Fibroblast of peridontal ligament (primary cell): ENCODE measurements at regions not wholly inside any gene's neighbourhood (a gene's known extent, or its start where the extent isn't known, plus 50 kb on each side); places are given as distances from the start of the nearest gene placed in this dataset.

Source experiments
- DNase-seq: peaks from one replicate; pipeline ENCODE4 v3.0.0-alpha.2; 2010; ENCODE audit errors: extremely low read depth

DNA sequence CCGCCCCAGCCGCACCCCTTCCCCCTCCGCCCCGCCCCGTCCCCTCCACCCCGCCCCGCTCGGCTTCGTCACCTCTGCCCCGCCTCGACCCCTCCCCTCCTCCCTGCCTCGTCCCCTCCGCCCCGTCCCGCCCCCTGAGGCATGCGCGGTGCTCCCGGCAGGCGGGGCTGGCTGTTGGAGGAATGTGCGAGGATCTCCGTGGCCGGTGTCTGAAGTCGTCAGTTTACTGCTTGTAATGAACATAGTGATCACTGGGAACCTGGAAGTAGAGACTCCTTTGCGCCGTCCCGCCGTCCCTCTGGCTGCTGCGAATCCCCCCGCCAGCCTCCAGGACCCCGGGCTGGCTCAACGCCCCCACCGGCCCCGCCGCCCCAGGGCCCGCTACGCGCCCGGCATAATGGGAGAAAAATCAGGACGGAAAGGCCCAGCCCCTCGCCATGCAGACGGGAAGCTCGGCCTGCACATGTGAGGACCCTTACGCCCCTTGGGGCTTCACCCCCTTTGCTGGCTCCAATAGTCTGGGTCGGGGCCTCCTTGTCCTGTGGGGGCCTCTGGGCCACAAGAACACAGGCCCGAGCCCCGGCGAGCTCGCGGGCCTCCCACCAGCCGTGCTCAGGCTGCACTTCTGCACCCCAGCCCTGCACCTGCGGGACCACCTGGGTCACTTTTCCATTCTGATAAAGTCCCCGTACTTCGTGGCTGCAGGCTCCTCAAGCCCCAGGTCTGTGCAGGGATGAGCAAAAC is 743.1 kb downstream of the KCNJ18 start:
- DNase-seq, result no peak

DNA sequence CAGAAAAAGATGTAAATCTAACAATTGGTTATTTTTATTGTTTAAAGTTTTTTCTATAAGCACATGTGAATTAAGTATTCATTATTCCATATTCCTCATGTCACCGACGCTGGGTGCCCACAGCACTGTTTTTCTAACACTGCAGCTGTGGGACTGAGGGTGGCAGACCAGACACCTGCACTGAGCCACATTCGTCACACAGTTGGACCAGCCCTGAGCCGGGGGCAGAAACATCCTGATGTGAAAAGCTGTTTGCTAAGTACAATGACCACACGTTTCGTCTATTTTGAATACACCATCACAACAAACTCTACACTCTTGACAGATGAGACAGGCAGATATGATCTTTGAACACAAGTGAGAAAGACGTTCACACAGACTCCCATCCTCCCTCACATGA is 749.5 kb downstream of the KCNJ18 start:
- DNase-seq, result no peak

DNA sequence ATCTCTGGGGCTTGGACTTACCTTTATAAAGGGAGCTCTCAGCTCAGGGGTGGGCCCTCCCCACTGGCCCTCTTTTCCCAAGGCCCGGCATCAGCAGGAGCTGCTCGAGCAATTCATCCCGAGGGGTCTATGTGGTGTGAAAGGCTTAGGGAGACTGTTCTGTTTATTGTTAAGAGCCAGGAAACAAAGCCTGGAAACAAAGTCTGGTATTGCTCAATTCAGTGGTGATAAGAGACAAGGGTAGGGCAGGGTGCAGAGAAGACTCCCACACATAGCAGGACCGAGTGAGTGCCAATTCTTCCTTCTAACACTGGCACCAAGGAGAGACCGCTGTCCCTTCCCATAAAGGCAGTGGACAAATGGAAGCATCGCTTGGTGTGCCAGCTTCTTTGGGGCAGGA is 750.7 kb downstream of the KCNJ18 start:
- no peak for DNase-seq

DNA sequence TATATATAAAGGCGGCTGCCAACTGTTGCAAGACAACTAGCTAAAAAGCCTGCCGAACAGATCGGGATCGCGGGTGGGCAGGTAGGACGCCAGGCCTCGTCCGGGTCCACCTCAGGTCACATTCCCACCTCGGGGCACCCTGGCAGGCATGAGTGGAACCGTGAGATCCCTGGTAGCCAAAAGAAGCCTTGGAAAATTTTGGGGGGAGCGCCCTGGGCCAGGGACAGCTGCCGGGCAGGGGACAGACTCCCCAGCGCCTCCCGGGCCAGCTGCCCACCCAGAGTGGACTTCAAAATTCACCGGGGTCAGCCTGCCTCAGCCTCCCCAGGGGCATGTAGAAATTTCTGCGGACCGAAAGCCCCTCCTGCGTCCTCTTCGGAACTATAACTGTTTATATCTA is 760.9 kb downstream of the KCNJ18 start:
- no peak for DNase-seq

DNA sequence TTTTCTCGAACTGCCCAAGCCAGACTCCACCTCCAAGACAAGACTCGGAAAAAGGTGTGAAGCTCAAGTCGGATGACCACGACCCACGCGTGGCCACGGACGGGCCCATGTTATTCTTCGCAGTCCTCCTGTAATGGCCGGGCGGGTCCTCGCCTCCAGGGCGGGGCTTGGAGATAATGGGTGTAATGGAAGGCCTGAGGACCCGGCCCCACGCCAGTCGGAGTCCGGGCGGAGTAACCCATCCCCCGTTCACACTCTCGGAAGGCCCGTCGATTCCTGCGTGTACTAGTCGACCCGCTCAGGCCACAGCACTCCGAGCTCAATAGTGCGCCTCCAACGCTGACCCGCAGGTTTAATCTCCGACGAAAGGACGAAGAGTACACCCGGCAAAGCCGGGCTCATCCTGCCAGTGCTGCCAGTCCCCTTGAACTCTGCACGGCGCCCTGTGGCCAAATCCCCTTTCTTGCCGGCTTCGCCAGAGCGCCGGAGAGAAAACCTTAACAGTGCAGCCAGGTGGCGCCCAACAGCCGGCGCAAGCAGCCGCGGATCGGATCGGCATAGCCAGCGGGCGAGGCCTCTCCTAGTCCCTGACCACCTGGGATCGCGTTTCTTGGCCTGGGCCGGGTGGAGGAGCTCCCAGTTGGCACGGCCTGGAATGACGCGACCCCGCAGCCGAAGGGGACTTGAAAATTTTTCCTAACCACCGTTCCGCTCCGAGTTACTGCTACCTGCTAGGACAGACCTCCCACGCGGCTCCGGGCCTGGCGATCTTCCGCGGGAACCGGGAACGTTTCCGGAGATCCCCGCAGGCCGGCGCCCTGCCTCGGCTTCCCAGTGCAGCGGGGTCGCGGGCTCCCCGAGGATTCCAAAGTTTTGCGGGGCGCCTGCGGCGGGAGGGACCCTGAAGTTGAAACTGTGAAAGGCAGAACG is 762.0 kb downstream of the KCNJ18 start:
- no peak for DNase-seq

DNA sequence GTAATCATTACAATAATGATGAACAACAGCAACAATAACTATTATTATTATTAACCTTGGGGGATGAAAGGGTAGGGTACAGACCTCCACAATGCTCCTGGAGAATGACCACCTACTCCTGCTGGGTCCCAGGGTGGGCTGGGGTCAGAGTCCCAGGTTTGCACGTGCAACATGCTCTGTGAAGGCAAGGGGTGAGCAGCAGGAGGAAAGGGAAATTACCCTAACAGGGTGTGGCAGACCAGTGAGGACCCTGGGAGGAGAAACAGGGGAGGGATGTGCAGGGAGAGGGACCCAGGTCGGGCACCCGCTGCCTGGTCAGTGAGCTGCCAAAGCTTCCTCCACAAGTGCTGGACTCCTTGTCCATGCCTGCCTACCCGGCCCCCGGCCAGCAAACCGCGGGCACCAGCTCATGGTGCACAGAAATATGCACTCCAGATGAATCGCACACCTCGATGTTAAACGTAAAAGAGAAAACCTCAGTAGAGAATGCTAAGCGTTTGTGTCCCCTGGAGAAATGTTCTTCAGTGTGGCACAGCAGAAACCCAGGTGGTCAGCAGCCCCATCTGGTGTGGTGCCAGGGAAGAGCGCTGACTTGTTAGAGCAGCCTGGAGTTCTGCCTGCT is 767.1 kb downstream of the KCNJ18 start:
- no peak for DNase-seq

DNA sequence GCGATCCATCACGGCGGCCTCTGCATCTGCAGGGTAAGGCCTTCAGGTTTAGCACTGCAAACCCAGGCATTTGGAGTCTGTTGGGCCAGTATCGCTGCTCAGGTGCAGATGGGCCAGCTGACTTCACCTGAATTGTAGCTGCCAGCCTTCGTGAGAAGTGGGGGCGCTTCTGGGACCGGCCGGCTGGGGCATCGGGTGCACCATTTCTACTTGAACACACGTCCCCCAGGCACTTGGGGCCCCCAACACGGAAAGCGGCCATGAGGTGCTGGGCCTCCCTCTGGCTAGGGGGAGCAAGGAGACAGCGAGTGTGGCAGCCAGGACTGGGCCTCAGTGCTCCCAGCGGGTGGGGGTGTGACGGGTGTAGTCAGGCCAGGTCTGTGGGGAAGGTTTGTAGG is 767.6 kb downstream of the KCNJ18 start:
- no peak for DNase-seq

DNA sequence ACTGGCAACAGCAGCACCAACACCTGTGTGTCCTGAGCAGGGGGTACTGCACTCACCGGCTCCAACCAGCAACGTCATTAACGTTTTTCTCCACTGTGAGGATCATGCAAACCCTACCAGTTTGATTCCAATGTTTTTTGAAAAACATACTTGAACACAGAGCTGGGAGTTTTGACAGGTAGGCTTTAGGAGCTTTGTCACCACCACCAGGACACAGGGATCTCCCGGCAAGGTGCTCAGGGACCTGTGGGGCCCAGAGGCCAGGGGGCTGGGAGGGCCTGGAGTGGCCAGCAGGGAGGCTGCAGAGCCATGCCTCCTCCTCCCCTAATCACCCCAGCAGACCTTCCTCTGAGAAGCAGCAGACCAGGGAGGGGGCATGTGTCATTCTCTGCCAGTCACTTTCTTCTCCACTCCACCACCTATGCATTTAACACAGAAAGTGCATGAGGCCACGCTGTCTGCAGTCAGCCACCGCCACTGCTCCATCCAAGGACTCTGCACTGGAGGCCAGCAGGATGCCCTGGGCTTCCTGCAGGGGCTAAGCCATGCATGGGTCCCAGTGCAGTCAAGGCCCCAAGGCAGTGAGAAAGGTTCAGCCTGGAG is 768.2 kb downstream of the KCNJ18 start:
- DNase-seq, result no peak

DNA sequence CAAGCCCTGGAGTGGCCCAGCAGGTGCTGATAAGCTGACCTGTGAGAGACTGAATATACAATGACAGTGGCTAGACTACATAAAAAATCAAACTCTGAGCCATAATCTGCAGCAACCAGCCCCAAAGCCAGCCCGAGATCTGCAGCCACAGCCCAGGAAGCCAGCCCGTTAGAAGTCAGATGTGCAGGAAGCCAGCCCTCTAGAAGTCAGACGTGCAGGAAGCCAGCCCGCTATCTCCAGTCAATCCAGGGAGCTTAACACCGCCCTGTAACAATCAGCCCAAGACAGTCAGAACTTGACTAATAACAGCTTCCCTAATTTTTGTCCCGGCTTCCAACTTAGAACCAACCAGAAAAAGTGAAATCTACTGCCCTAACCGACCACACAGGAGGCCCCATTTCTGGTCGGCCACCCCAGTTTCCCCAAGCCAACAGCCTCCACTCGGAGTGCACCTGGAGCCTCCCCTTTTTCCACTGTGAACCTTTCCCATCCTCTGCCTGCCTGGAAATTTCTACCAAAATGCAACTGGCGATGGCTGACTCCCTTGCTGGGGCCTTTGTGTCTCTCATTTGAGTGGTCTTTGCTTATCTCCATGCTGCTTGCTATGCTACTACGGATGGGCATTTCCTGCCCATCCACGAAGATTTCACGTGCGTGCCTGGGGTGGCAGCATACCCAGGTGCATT is 769.3 kb downstream of the KCNJ18 start:
- DNase-seq, result no peak

DNA sequence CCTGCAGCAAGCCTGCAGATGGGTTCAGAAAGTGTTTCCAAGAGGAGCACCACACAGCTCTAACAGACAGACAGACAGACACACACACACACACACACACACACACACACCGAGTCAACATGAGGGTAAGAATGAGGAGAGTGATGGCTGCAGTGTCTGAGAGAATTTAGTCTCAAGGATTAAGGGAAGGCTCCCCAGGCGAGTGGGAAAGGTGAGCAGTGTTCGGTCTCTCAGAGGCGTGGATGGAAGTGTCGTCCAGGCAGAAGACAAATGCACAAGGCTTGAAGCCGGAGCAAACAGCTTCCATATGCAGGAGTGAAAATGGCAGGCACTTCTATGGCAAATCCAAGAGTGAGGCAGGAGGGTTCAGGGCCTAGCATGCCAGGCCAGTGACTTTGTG is 770.1 kb downstream of the KCNJ18 start:
- DNase-seq, result no peak

DNA sequence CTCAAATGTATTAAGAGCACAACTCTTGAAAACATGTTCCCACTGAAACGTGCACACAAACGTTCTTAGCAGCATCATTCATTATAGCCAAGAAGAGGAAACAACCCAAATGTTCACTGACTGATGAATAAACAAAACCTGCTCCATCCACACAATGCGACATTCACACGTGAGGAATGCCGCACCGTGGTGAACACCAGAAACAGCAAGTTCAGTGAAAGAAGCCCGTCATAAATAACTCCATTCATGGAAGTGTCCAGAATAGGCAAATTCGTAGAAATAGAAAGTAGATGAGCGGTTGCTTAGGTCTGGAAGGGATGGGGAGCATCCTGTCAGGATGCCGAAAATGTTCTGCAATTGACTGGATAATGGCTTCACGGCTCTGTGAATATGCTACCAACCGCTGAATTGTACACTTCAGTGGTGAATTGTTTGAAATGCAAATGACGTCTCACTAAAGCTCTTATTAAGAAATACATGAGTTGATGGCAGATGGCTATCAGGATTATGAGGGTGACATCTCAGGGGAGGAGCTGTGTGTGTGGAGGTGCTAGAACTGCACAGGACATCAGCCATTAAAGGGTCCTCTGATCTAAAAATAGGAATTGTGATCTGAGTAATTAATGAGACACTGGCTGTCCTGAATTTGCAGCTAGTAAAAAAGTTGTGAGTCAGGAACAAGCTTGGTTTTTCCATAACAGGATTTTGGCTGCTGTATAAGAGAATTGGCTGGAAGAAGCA is 771.0 kb downstream of the KCNJ18 start:
- DNase-seq, result no peak

DNA sequence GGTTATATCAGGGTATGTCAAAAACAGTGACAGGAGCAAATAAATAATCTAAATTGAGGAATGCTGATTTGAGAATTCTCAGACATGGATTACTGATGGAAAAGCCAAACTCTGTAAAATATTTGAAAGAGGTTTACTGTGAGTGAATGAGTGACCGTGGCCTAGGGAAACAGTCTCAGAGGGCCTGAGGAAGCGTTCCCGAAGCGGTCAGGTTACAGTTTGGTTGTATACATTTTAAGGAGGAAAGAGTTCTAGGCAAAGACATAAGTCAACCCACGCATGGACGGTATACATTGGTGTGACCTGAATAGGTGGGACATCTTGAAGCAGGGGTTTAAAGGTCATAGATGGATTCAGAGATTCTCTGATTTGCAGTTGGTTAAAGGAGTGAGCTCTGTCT is 771.7 kb downstream of the KCNJ18 start:
- no peak for DNase-seq

DNA sequence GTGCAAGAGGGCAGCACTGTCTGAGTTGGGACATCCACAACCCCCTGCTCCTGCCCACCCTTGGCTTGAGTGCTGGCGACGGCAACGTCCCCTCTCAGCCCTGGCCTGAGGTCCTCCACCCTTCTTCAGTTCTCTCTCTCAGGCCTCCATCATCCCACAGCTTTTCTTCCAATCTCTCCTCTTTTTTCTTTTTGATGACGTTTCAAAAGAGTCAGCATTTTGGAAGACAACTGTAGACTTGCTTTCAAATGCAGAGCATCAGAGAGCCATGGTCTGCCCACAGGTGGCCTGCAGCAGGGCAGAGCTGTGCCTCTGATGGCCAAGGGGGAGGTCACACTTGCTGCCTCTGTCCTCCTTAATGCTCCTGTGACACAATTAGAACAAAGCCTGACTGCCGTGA is 775.4 kb downstream of the KCNJ18 start:
- no peak for DNase-seq

DNA sequence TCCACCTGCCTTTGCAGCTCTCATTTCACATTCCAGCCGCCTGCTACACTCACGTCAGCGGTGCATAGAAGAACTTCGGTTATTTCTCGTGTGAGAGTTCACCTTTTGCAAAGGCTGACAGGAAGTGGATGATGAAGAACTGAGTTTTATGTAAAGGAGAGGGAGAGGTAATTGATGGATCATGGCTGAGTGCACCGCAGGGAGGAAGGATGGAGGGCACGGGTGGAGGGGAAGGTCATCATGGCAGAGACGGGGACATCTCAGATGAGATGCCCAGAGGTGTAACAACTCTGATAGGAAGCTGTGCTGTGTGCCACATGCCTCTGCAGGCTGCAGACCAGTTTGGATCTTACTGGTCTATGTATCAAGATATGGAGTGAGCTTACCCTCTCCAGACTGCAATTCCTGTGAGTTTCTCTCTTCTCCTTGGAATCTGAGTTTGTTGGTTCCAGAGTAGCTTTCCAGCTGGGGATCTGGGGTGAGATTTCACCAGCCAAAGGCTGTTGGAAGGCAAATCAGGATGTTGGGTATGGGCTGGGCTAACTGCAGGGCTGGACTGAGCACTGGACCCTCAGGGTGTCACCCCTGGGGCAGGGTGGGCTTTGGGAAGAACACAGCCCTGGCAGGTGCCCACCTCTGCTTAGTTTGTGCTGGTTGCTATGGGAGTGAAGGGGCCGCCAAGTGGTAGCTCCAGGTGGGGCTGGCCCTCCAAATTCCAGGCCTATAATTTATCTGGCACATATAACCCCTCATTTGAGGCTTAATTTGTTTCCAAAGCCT is 777.0 kb downstream of the KCNJ18 start:
- no peak for DNase-seq

DNA sequence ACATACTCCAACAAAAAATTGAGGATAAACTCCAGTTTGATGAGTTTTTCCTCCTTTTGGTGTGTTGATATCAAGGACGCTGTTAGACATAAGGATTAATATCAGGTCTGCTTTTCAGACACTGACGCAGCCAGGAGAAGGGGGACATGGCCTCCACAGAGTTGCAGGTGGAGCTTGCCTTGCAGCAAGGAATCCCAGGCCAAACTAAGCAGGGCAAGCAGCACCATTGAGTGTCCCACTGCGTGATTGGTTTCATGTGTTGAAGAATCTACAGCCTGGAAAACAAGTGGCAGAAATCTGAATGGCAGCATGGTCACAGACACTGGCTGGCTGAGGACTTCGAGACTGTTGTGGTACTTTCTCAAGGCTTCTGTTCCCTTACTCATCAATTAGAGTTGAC is 777.6 kb downstream of the KCNJ18 start:
- DNase-seq, result no peak

DNA sequence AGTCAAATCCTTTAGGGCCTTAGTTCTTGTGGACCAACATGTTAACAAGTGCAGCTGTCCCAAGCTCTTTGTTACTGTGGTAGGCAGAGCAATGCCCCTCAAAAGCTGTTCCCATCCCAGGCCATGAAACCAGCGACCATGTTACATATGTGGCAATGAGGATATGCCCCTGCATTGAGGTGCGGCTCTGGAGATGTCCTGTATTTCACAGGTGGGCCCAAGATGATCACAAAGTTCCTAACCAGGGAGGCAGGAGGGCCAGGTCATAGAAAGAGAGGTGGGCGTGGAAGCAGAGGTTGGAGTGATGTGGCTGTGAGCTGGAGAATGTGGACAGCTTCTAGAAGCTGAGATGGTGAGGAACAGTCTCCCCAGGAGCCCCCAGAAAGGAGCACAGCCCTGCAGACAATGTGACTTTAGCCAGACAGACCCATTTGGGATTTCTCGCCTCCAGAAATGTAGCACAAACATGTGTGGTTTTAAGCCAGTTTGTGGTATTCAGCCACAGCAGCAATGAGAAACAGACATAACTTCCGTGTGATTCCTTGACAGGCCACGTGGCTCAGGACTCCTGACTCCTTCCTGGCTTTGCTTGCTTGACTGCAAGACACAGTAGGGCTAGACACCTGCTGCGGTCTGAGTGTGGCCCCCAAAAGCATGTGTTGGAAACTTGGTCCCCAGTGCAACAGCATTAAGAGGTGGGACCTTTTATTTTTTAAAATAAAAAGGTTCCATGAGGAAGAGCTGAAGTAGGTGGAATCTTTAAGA is 778.3 kb downstream of the KCNJ18 start:
- DNase-seq, result no peak

DNA sequence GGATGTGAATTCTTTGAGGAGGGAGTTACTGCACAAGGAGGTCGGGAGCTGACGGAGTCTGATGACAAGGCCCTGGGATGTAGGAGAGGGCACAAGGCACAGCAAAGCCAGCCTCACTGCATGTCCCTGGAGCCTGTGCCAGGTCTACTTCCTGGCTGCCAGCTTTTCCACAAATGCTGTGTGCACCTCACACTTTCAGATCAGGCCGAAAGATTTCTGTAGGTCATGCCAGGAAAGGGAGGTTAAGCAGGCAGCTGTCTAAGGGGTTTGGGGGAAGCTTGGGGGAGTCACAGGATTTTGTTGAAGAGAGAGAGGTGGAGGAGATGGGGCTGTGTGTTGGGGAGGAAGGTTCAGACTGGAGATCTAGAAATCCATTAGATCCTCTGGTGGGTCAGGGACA is 792.5 kb downstream of the KCNJ18 start:
- no peak for DNase-seq

DNA sequence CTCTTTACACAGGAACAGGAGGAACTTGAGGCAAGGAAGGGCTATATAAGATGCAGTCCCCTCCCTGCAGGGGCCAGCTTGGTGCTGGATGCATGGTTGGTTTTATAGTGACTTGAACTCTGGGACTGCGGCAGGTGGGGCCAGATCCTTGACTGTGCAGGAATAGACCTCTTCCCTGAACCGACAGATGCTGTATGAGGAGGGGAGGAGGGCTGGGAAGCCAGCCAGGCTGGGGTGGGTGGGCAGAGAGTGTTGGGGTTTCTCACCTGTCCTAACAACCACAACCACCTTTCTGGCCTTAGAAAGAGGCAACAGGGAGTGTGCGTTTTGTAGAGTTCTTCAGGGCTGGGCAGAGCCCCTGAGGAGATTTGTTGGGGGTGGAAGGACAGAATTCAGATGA is 798.1 kb downstream of the KCNJ18 start:
- DNase-seq, result no peak

DNA sequence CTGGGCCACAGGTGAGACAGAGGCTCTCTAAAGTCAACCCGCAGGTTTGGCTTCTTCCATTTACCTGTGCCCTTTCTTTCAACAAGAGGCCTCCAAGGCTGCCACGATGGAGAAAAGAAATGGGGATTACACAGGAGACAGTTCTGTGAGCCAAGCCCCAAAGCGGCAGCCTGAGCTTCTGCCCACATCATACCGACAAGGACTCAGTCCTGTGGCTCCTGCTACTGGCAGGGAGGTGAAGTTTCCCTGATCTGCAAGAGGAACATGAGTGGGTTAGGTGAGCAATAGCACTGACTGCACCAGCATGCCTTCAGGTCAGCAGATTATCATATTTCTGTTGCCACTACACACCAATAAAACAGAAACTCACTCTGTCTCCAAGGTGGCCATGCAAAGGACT is 800.0 kb downstream of the KCNJ18 start:
- no peak for DNase-seq
